Non-pigmented ciliary epithelial cell (primary cell): ENCODE measurements at regions not wholly inside any gene's neighbourhood (a gene's known extent, or its start where the extent isn't known, plus 50 kb on each side); places are given as distances from the start of the nearest gene placed in this dataset.
"Not testable (repeated sequence)": the region's sequence is repeated elsewhere in the genome, so short reads cannot be mapped to it uniquely, and the experiment has no call there.

Experiments used
- DNase-seq: peaks from one replicate; pipeline ENCODE4 v3.0.0-alpha.2; 2010; ENCODE audit warnings: low read depth

DNA sequence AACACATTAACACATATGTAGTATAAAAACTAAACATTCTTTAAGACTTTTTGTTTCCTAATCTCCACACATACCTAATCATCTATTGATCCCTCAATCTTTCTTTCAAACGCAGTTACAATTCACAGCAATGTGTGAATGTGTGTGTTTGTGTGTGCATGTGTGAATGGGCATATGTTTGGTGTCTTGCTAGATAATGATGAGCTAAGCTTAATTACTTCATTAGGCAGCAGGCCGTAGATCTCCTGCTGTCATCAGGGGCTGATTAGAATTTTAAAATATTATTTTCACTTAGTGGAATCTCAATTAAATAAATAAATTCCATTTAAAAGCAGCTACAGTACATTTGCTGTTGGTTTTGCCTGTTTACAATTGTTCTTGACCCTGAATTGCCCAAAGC, 187.8 kb upstream of the LHX8 start:
- no peak for DNase-seq

DNA sequence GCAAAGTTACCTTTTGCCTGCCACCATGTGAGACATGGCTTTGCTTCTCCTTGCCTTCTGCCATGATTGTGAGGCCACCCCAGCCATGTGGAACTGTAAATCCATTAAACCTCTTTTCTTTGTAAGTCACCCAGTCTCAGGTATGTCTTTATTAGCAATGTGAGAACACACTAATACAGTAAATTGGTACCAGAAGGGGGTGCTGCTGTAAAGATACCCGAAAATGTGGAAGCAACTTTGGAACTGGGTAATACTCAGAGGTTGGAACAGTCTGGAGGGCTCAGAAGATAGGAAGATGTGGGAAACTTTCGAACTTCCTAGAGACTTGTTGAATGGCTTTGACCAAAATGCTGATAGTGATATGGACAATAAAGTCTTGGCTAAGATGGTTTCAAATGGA, 184.8 kb upstream of the LHX8 start:
- not testable (repeated sequence) for DNase-seq

DNA sequence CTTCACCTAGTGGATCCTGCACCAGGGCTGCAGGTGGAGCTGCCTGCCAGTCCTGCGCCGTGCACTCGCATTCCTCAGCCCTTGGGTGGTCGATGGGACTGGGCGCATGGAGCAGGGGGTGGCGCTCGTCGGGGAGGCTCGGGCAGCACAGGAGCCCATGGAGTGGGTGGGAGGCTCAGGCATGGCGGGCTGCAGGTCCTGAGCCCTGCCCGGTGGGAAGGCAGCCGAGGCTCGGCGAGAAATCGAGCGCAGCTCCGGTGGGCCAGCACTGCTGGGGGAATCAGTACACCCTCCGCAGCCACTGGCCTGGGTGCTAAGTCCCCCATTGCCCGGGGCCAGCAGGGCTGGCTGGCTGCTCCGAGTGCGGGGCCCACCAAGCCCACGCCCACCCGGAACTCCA, 182.2 kb upstream of the LHX8 start:
- DNase-seq = not testable (repeated sequence)

DNA sequence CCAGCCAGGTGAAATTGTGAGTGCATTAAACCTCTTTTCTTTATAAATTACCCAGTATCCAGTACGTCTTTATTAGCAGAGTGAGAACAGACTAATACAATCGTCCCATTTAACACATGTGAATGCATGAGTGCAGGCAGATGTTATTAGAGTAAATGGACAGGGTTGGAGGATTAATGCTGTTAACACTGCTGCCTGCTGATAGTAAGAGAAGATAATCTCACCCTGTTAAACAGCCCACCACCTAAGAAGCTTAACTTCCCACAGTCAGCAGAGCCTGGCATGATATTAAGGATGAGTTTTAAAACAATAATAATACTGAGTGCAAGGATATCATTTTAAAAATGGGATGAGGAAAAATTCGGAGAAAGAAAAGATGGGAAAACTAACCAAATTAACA, 181.4 kb upstream of the LHX8 start:
- no peak for DNase-seq

DNA sequence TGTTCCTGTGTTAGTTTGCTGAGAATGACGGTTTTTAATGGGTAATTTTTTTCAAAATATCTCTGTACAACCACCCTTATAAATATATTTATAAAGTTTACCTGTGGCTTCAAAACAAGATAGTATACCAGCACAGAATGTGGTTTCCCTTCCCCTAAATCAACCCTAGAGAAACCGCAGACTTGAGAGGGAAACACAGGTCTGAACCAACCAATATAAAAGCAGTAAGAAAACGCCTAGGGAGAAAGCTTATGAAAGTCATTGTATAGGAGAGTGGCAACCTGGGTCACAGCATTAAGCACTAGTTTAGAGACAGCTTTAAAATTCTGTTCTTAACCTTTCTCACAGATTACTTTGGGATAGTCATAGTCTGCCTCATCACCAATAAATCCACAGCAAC, 180.6 kb upstream of the LHX8 start:
- DNase-seq = no peak

DNA sequence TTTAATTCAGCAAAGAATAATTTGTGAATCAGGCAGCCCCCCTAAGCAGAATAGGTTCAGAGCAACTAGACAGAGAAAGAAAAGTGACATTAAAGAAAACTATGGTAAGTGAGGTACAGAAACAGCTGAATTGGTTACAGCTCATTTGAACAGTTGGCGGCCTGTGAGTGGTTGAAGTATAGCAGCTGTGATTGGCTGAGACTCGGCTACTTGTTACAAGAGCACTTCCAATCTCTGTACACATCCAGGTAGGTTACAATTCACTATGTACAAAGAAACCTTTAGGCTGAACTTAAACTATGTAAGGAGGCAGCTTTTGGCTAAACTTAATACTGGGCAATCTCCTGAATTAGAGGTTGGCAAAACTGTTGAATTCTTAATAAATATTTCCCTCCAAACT, 171.1 kb upstream of the LHX8 start:
- no peak for DNase-seq

DNA sequence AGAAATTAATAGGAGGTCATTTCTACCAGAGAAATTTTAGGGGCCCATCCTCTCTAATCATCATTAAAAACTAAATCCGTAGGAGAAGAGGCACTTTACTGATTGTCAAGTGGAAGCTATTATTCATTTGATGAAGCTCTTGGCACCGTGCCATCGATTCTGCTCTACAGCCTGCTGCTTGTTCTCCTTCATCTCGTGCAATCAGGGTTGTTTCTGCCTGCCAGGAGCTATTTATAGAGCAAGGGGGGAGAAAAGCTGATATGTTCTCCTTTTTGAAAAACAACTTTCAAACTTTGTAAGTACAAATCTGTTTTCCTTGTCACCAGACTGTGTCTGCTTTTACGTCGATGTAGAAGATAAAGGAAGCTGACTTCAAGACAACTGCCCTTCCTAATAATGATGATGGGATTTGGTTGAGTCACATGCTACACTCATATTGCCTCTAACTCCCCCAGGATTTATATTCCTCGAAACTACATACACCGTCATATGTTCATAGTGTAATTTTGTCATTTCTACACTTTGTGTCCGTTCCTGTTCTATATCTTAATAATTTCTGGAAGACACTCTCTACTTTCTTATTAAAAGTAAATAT, 169.6 kb upstream of the LHX8 start:
- DNase-seq = no peak

DNA sequence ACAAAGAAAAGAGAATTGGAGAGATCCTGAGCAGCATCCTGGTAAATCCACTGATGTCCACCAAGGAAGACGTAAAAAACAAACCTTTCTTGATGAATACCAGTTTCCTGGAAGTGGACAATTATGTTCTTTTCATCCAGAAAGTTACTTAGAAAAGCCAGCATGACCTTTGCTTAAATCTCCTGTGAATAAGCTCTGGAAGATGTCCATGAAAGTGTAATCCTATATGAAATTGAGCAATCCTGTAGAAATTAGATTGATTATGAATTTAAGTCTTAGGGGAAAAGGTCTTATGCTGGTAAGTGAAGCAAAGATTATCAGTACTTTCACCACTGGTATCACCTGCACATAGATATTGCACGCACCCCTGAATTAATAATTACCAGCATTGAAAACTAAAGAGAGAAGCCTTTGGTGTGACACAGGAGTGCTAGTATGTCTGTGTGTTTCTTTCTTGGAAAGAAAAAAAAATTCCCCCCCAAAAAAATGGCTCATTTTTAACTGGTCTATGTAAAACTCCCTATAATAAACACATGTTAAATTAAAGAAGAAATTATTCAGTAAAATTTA, 164.5 kb upstream of the LHX8 start:
- no peak for DNase-seq

DNA sequence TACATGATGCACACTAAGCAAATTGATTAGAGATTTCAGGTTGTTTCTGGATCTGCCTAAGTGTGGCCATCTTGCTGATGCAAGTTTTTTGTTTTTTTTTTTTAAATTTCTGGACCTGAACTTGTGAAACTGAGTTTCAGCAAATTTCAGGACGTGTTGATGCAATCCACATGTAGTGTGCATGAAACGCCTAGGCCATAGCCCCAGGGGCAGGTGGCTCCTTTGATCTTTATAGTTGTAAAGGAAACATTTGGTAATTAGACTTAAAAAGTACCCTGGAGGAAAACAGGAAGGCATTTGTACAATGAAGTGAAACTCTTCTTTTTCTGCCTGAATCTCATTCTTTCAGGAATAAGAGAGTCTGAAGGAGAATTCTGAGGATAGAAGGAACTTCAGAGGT, 162.2 kb upstream of the LHX8 start:
- DNase-seq = no peak

DNA sequence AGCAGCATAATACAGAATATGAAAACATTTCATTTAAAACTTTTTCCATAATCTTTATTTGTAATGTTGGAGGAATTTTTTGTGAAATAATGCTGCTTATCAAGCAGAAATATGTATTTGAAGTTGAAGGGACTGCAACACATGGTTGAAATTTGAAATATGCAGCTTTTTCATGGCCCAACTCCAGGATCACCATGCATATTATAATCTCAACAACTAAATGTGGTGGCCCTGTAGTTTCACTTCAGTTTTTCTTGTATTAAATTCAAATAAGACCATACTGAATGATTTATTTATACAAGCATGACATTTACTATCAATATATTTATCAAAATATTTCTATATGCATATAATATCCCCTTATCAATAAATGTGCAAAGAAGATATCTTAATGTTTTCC, 157.7 kb upstream of the LHX8 start:
- no peak for DNase-seq

DNA sequence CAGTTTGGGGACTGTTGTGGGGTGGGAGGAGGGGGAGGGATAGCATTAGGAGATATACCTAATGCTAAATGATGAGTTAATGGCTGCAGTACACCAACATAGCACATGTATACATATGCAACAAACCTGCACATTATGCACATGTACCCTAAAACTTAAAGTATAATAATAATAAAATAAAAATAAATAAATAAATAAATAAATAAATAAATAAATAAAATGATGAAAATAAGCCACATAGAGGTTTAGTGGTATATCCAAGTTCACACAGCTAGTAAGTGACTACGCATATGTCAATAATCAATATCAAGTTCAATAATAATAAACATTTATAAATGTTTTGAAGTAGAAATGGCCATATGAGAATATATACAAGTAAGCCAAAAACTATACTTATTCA, 141.7 kb upstream of the LHX8 start:
- not testable (repeated sequence) for DNase-seq

DNA sequence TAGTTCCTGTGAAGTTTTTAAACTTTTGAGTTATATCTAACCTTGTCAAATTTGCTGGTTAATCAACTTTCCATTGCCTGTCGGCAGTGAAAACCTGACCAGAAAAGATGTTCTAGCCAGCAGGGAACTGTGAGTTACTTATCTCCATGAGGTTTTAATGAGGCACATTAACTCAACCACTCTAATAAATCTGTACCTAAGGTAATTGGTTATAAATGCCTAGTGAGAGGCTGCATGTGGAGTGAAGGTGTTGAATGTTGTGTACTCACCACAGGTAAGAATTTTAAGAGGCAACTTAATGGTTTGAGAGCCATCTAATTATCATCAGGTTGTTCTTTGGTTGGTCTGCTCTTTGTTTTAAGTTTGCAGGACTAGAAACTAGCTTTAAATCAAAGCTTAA, 138.4 kb upstream of the LHX8 start:
- DNase-seq = no peak

DNA sequence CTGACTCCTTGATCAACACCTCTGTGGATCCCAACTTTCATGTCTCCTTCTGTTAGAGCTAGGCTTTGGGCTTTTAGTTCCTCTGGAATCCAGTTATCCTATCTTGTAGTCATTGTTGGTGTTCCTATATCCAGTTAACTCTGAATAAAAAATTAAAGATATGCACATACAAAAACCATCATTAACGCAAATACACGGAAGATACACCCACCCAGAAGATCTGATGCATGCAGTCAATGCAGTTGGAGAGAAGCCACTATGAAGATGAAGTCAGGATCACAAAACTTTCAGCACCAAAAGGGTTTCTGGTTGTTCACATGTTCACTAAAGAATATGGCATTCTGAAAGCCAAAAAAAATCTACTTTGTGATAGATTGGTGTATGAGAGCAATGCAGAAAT, 123.6 kb upstream of the LHX8 start:
- DNase-seq = no peak

DNA sequence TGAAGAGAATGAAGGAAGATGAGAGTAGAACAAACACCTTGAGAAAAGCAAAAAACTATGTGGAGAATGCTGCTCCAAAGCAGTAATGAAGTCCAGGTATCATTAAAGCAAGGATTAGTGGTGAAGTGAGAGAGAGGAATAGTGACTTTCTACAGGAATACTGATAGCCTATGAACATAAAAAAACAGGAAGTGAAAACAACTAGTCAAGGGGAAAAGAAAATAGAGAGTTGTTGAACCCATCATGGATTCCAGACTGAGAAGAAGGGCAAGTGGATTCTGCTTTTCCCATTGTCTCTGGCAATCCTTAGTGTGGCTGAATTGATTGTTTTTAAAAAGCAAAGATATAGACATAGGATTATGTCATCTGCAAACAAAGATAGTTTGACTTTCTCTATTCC, 119.9 kb upstream of the LHX8 start:
- no peak for DNase-seq

DNA sequence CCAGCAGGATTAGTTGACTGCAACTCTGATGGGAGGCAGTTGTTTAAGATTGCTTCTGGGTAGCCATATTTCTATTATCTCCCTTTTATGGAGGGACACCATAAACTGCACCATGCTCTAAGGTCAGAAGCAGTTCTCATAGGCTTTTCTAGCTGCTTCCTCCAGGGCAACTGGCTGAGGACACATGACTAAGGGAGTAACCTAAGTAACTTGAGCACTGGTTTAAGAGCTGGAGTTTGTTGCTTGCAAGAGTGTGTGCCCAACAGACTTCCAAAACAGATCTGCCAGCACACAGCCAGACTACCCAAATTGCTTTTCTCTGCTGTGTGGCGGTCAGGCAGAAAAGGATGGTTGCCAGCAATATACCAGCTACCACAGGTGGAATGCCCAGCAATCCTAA, 111.2 kb upstream of the LHX8 start:
- DNase-seq = no peak

DNA sequence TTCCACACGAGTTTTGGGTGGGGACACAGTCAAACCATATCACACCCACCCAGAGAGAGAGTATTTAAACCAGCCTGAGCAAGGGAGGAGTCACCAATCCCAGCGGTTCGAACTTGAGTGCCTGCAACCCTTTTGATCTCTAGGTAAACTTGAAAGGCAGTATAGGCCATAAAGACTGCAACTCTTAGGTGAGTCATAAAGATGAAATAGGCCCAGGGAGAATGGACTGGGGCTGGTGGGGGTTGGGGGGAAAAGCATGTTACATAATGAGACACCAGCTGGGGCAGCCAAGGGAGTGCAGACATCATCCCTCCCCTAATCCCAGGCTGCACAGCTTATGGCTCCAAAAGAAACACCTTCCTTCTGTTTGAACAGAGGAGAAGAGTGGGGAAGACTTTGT, 99.8 kb upstream of the LHX8 start:
- no peak for DNase-seq

DNA sequence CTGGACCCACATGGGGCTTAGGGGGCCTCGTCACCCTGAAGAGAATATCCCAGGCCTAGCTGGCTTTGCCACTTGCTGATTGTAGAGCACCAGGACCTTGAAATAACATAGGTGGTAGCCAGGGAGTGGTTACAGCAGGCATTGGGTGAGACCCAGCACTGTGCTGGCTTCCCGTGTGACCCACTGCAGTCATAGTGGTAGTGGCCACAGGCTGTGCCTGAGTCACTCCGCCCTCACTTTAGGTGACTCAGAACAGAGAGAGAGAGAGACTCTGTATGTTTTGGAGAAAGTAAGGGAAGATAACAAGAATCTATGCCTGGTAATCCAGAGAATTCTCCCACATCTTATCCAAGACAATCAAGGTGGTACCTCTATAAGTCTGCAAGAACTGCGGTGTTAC, 98.7 kb upstream of the LHX8 start:
- DNase-seq = no peak

DNA sequence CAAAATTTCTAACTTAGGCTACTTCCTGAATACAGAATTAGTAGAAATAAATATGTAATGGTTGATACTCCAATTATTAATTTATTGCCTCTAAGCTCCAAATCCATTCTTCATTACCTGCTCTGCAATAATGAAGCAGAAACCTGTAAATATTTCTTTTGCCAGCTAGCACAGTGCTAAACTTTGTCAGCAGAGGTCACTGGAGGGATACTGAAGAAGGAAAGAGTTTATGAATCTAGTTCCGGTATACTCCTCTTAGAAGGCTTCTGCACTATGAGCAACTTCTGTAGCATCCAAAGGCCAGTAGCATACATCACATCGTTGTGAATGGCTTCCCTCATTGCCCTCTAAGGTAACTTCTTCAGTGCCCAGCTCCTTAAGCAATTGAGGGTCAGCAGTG, 81.0 kb upstream of the LHX8 start:
- DNase-seq = no peak

DNA sequence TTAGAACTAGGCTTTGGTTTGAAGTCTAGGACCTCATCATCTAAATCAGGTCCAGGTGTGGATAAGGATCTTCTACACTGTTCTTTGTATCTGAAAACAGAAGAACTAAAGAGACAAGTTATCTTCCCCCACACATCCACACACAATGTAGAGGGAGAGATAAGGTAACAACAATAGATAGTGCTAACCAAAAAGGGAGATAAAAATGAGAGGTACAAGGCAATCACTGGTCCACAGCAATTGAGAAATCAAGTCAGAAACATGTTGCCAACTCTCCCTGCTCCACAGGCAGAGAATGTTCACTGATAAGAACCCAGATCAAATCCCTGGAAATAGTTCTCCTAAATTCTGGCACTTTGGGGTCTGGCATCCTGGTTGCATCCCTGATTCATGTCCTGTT, 75.8 kb upstream of the LHX8 start:
- no peak for DNase-seq

DNA sequence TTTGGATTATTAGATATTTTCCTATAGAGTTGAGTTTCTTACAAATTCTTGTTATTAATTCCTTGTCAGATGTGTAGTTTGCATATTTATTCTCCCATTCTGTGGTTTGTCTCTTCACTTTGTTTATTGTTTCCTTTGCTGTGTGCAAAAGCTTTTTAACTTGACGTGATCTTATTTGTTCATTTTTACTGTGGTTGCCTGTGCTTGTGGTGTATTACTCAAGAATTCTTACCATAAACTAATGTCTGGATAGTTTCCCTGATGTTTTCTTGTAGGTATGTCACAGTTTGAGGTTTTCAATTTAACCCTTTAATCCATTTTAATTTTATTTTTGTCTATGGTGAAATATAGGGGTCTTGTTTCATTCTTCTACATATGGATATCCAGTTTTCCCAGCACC, 72.1 kb upstream of the LHX8 start:
- no peak for DNase-seq

DNA sequence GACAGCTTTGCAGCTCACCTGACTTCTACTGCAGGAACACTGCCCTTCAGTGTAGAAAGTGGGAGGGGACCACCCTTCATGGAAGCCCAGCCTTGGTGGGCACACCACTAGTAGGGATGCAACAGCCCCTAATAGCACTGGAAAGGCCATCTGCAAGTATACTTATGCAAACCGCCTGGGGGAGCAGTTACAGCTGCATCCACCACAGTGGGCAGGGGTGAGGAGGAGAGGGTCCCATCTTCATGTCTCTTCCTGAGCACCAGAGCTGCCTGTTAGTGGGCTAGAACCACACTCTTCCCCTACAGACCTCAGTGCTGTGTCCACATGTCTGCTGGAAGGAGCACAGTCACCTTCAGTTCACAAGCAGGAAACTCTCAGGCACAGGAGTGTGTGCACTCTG, 66.2 kb upstream of the LHX8 start:
- no peak for DNase-seq

DNA sequence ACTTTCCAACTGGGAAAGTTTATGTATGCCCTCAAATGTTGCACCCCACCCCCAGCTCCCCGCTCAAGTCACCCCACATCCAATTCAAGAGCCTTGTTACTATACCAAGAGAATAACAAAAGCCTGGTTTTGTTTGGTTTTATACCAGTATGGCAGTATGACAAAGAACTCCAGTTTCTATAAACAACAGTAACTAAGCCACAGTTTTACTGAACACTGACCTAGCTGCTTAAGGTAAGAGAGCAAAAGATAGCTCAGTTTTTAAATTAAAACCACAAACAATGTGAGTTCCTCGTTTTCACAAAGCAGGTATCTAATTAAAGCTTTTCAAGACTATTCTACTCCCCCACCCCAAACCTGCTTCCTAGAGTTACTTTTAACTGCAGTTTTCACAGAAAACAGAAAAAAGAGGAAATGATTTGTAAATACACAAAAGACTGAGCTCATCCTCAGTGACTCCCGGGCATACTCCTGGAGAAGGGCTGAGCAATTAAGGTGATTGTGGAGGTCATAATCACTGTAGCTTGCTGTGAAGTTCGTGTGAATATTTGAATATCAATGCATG, 59.3 kb upstream of the LHX8 start:
- no peak for DNase-seq

DNA sequence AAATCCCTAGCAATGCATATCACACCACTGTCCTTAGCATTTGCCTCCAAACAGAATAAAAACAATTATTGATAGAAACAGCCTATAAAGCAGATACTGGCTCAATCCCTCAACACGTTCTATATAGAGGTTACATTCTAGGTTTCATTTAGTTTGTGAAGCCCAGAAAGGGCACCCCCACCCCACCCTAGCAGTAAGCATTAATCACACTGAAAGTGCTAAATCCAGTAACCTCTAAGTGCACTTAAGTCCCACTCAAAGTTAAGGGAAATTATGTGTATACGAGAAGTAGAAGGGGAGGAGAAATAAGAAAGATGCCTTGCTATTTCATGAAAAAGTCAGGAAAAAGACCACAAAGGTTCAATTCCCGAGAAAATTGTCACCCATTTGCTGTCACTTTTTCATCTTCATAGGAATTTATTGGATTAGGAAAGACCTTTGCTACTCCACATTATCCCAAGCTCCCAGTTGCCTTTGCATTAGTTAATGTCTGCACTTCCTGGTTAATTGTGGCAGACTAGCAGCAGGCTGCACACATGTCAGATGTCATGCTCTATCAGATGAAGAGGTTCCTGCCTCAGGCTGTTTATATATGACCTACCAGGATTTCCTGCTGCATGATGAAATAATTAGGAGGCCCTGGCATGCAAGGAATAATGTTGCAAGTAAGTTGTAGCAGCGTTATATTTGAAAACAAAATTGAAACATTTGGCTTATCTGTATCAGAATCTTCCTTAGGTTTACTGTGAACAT, 54.5 kb upstream of the LHX8 start:
- DNase-seq = no peak

DNA sequence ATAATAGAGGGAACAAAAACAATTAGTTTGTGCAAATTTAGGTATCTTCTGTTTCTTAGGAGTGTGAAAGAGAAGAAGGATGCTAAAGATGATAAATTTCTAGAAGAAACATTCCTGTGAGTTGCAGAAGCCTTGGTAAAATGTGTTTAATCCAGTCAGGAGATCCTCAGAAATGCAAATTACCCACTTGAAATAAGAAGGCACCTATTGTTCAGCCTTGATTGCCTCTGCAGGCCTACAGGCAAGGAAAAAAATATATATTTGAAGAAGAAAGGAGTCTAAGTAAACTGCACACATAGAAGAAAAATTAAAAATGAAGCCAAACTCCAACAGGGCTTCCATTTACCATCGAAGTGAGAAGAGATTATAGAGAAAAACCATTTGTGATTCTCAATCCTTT, 51.0 kb upstream of the LHX8 start:
- no peak for DNase-seq
